Lower leg skin (tissue), 3 donors: ENCODE measurements at regions not wholly inside any gene's neighbourhood (a gene's known extent, or its start where the extent isn't known, plus 50 kb on each side); places are given as distances from the start of the nearest gene placed in this dataset.

Experiments
- CTCF ChIP-seq, 3 donors: fragments of 450-650 bp; IDR thresholded peaks; one replicate each; pipeline ENCODE4 v1.5.1; 2016; ENCODE audit warnings: antibody characterized with exemption in 3 of 3, mild to moderate bottlenecking in 3 of 3, moderate library complexity in 2 of 3
- POLR2A ChIP-seq, 2 donors: fragments of 450-650 bp; IDR thresholded peaks; one replicate each; pipeline ENCODE4 v1.6.1; 2016 to 2017; ENCODE audit warnings: antibody characterized with exemption in 2 of 2, mild to moderate bottlenecking in 1 of 2, moderate library complexity in 1 of 2

- TF ChIP-seq CTCF (IDR thresholded peaks at IDR 0.05) (no peak), POLR2A (IDR thresholded peaks at IDR 0.05) (no peak)
These were observed 643.2 kb upstream of the SYNCRIP start for GRCh38 chr6:86285876-86286275.
